ENCODE measurements at regions not wholly inside any gene's neighbourhood (a gene's known extent, or its start where the extent isn't known, plus 50 kb on each side); places are given as distances from the start of the nearest gene placed in this dataset.

GRCh38 chr18:30489890-30490643 lies 552.5 kb downstream of the DSC3 start:
- no peak for TF ChIP-seq SPI1 (IDR thresholded peaks at IDR 0.05; ENCODE audit: borderline replicate concordance, low read depth)
- TF ChIP-seq CTCF (IDR thresholded peaks at IDR 0.05; ENCODE audit: insufficient read depth, low read length), result no peak
- no peak for TF ChIP-seq POLR2AphosphoS5 (IDR thresholded peaks at IDR 0.05; ENCODE audit: low read depth)
- no peak for TF ChIP-seq GABPA (IDR thresholded peaks at IDR 0.05; ENCODE audit: low read depth)
- TF ChIP-seq, protein P1, sequence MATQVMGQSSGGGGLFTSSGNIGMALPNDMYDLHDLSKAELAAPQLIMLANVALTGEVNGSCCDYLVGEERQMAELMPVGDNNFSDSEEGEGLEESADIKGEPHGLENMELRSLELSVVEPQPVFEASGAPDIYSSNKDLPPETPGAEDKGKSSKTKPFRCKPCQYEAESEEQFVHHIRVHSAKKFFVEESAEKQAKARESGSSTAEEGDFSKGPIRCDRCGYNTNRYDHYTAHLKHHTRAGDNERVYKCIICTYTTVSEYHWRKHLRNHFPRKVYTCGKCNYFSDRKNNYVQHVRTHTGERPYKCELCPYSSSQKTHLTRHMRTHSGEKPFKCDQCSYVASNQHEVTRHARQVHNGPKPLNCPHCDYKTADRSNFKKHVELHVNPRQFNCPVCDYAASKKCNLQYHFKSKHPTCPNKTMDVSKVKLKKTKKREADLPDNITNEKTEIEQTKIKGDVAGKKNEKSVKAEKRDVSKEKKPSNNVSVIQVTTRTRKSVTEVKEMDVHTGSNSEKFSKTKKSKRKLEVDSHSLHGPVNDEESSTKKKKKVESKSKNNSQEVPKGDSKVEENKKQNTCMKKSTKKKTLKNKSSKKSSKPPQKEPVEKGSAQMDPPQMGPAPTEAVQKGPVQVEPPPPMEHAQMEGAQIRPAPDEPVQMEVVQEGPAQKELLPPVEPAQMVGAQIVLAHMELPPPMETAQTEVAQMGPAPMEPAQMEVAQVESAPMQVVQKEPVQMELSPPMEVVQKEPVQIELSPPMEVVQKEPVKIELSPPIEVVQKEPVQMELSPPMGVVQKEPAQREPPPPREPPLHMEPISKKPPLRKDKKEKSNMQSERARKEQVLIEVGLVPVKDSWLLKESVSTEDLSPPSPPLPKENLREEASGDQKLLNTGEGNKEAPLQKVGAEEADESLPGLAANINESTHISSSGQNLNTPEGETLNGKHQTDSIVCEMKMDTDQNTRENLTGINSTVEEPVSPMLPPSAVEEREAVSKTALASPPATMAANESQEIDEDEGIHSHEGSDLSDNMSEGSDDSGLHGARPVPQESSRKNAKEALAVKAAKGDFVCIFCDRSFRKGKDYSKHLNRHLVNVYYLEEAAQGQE (IDR thresholded peaks at IDR 0.05; ENCODE audit: insufficient replicate concordance, low read depth), result no peak
